Neural cell (in vitro differentiated cells): ENCODE measurements at regions not wholly inside any gene's neighbourhood (a gene's known extent, or its start where the extent isn't known, plus 50 kb on each side); places are given as distances from the start of the nearest gene placed in this dataset.

Experiments
- H2AFZ ChIP-seq: fragments of 200-600, 300-800 bp; sonication (generic), shearing (Covaris generic); 2 replicates; pipeline ENCODE4 v1.6.0; 2014; ENCODE audit warnings: low read depth, mild to moderate bottlenecking, antibody characterized with exemption, low read length, moderate library complexity
- H3F3A ChIP-seq: fragments of 200-600 bp; shearing (Covaris generic); 2 replicates; pipeline ENCODE4 v1.6.1; 2016; ENCODE audit warnings: mild to moderate bottlenecking, moderate library complexity, mixed read lengths, antibody characterized with exemption, low read length; ENCODE audit not compliant: insufficient read depth, poor library complexity, severe bottlenecking
- H3K27ac ChIP-seq: fragments of 200-600, 300-800 bp; sonication (generic), shearing (Covaris generic); 2 replicates; pipeline ENCODE4 v1.5.1; 2014; ENCODE audit warnings: mild to moderate bottlenecking, low read length, moderate library complexity
- H3K27me3 ChIP-seq: fragments of 300-800, 200-600 bp; sonication (generic), shearing (Covaris generic); 2 replicates; pipeline ENCODE4 v1.6.0; 2014; ENCODE audit warnings: mild to moderate bottlenecking, low read depth, low read length, moderate library complexity; ENCODE audit not compliant: insufficient read depth
- H3K36me3 ChIP-seq: fragments of 300-800, 200-600 bp; sonication (generic), shearing (Covaris generic); 2 replicates; pipeline ENCODE4 v1.5.1; 2014; ENCODE audit warnings: mild to moderate bottlenecking, antibody characterized with exemption, low read length, moderate library complexity; ENCODE audit not compliant: insufficient read depth
- H3K4me2 ChIP-seq: fragments of 300-800, 200-600 bp; sonication (generic), shearing (Covaris generic); 2 replicates; pipeline ENCODE4 v1.6.0; 2014; ENCODE audit warnings: mild to moderate bottlenecking, low read length
- H3K4me3 ChIP-seq: fragments of 300-800, 200-600 bp; sonication (generic), shearing (Covaris generic); 2 replicates; pipeline ENCODE4 v1.5.1; 2014; ENCODE audit warnings: mild to moderate bottlenecking, low read length, moderate library complexity
- H3K79me2 ChIP-seq: fragments of 200-600 bp; shearing (Covaris generic); replicated peaks from 2 replicates; pipeline ENCODE4 v1.6.0; 2014; ENCODE audit warnings: mild to moderate bottlenecking, low read length, moderate library complexity; ENCODE audit not compliant: insufficient read depth
- H3K9ac ChIP-seq: fragments of 300-800, 200-600 bp; sonication (generic), shearing (Covaris generic); 2 replicates; pipeline ENCODE4 v1.6.1; 2016; ENCODE audit warnings: mild to moderate bottlenecking, low read length, mixed read lengths
- H3K9me2 ChIP-seq: fragments of 200-600 bp; shearing (Covaris generic); 2 replicates; pipeline ENCODE4 v1.6.1; 2016; ENCODE audit warnings: mild to moderate bottlenecking, low read length, mixed read lengths; ENCODE audit not compliant: insufficient read depth
- H3K9me3 ChIP-seq: fragments of 200-600, 300-800 bp; sonication (generic), shearing (Covaris generic); 2 replicates; pipeline ENCODE4 v1.6.1; 2016; ENCODE audit warnings: mild to moderate bottlenecking, mixed run types, low read length, moderate library complexity, mixed read lengths
- H4K20me1 ChIP-seq: fragments of 200-600 bp; shearing (Covaris generic); 2 replicates; pipeline ENCODE4 v1.6.1; 2016; ENCODE audit warnings: mild to moderate bottlenecking, mixed run types; ENCODE audit not compliant: insufficient read depth
- EP300 ChIP-seq: fragments of 450-650 bp; conservative IDR thresholded peaks from 2 replicates; pipeline ENCODE4 v1.6.1; 2014; ENCODE audit warnings: antibody characterized with exemption, mild to moderate bottlenecking, moderate library complexity; ENCODE audit not compliant: poor library complexity, severe bottlenecking
- EZH2 ChIP-seq: fragments of 200-600, 300-800 bp; shearing (Covaris generic), sonication (generic); IDR thresholded peaks from 2 replicates; pipeline ENCODE4 v1.6.1; 2014; ENCODE audit warnings: antibody characterized with exemption, low read length, borderline replicate concordance, mild to moderate bottlenecking; ENCODE audit not compliant: insufficient read depth, poor library complexity, severe bottlenecking
- MXI1 ChIP-seq: fragments of 450-650 bp; conservative IDR thresholded peaks from 2 replicates; pipeline ENCODE4 v1.6.1; 2014; ENCODE audit warnings: antibody characterized with exemption, mild to moderate bottlenecking; ENCODE audit not compliant: poor library complexity, severe bottlenecking
- POLR2AphosphoS5 ChIP-seq: IDR thresholded peaks from 2 replicates; pipeline ENCODE4 v1.6.1; 2012
- RAD21 ChIP-seq: fragments of 450-650 bp; conservative IDR thresholded peaks from 2 replicates; pipeline ENCODE4 v1.6.1; 2014; ENCODE audit warnings: antibody characterized with exemption, mild to moderate bottlenecking, moderate library complexity
- SMC3 ChIP-seq: fragments of 450-650 bp; conservative IDR thresholded peaks from 2 replicates; pipeline ENCODE4 v1.6.1; 2014; ENCODE audit warnings: antibody characterized with exemption, mild to moderate bottlenecking, moderate library complexity; ENCODE audit not compliant: poor library complexity
- TAF1 ChIP-seq: IDR thresholded peaks from 2 replicates; pipeline ENCODE4 v1.6.1; 2012; ENCODE audit warnings: low read depth
- TF ChIP-seq, protein P1 (sequence below): fragments of 450-650 bp; IDR thresholded peaks from 2 replicates; pipeline ENCODE4 v1.5.1; 2014; ENCODE audit warnings: antibody characterized with exemption, mild to moderate bottlenecking, moderate library complexity; ENCODE audit not compliant: poor library complexity, severe bottlenecking
- TF ChIP-seq, protein P2 (sequence below): IDR thresholded peaks from 2 replicates; pipeline ENCODE4 v1.6.1; 2012; ENCODE audit warnings: borderline replicate concordance

DNA sequence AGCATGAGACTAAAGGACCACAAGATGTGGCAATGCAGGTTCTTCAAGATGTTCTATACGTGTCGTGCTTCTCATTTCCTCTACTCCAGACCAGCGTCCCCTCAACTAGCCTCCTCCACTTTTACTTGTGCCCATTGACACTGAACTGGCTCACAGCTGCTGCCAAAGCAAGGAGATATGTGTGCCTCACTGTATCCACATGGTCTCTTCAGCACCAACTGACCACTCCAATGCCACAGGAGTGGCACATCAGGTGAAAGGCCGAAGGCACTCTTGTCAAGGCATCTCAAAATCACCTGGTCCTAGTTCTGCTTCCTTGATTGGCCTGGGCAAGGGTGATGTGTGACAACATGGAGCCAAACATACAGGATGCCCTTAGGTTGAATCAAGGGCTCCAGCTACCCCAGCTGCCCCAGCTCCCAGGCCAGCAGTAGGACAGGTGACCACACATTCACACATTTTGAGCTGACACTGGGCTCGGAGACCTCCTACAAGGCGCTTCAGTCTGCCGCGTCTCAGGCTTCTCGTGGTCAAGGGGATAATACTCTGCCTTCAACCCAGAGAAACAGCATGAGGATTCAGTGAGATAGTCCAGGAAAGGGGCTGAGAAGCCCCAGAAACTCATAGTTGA is 205.2 kb upstream of the CDH4 start:
- Histone ChIP-seq H4K20me1 (no peaks in the 10 kb centered on the region), H3K36me3 (no peaks in the 10 kb centered on the region), H3F3A (no peaks in the 10 kb centered on the region), H3K9me3 (no peaks in the 10 kb centered on the region), H3K79me2 (no peaks in the 10 kb centered on the region), H3K27me3 (no peaks in the 10 kb centered on the region), H2AFZ (no peak overlapping the region), H3K9ac (no peak overlapping the region), H3K4me2 (no peak overlapping the region), H3K27ac (no peak overlapping the region), H3K9me2 (no peaks in the 10 kb centered on the region), H3K4me3 (no peak overlapping the region)
- TF ChIP-seq, protein P1, sequence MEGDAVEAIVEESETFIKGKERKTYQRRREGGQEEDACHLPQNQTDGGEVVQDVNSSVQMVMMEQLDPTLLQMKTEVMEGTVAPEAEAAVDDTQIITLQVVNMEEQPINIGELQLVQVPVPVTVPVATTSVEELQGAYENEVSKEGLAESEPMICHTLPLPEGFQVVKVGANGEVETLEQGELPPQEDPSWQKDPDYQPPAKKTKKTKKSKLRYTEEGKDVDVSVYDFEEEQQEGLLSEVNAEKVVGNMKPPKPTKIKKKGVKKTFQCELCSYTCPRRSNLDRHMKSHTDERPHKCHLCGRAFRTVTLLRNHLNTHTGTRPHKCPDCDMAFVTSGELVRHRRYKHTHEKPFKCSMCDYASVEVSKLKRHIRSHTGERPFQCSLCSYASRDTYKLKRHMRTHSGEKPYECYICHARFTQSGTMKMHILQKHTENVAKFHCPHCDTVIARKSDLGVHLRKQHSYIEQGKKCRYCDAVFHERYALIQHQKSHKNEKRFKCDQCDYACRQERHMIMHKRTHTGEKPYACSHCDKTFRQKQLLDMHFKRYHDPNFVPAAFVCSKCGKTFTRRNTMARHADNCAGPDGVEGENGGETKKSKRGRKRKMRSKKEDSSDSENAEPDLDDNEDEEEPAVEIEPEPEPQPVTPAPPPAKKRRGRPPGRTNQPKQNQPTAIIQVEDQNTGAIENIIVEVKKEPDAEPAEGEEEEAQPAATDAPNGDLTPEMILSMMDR = no peak
- TF ChIP-seq EP300 (no peak), SMC3 (no peak), TAF1 (no peak), POLR2AphosphoS5 (no peak), EZH2 (no peak)

DNA sequence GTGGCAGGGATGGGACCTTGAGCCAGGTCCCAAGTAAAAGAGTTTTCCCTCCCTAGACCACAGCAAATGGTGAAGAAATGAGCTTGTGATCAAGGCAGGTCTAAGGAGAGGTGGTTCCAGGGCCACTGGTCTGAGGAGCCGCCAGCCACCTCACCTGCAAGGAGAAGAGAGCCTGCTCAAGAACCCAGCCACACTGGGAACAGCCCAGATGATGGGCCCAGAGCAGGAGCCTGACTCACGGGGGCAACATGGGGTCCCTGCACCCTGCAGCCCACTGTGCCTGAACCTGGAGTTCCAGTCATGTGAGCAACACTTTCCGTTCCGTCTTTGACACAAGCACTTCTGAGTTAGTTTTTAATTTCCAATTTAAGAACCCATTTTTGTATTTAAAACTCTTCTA is 204.5 kb upstream of the CDH4 start:
- Histone ChIP-seq H3K9me3 (no peaks in the 10 kb centered on the region), H3K79me2 (no peaks in the 10 kb centered on the region), H2AFZ (no peak overlapping the region), H3K4me3 (no peak overlapping the region), H3K9me2 (no peaks in the 10 kb centered on the region), H3K4me2 (no peak overlapping the region), H4K20me1 (no peaks in the 10 kb centered on the region), H3K27ac (no peak overlapping the region), H3F3A (no peaks in the 10 kb centered on the region), H3K27me3 (no peaks in the 10 kb centered on the region), H3K9ac (no peak overlapping the region), H3K36me3 (no peaks in the 10 kb centered on the region)
- TF ChIP-seq RAD21 = no peak
- TF ChIP-seq, protein P1 = no peak
- no peak for TF ChIP-seq SMC3
- TF ChIP-seq TAF1 = no peak
- no peak for TF ChIP-seq EP300
- TF ChIP-seq POLR2AphosphoS5 = no peak
- TF ChIP-seq, protein P2, sequence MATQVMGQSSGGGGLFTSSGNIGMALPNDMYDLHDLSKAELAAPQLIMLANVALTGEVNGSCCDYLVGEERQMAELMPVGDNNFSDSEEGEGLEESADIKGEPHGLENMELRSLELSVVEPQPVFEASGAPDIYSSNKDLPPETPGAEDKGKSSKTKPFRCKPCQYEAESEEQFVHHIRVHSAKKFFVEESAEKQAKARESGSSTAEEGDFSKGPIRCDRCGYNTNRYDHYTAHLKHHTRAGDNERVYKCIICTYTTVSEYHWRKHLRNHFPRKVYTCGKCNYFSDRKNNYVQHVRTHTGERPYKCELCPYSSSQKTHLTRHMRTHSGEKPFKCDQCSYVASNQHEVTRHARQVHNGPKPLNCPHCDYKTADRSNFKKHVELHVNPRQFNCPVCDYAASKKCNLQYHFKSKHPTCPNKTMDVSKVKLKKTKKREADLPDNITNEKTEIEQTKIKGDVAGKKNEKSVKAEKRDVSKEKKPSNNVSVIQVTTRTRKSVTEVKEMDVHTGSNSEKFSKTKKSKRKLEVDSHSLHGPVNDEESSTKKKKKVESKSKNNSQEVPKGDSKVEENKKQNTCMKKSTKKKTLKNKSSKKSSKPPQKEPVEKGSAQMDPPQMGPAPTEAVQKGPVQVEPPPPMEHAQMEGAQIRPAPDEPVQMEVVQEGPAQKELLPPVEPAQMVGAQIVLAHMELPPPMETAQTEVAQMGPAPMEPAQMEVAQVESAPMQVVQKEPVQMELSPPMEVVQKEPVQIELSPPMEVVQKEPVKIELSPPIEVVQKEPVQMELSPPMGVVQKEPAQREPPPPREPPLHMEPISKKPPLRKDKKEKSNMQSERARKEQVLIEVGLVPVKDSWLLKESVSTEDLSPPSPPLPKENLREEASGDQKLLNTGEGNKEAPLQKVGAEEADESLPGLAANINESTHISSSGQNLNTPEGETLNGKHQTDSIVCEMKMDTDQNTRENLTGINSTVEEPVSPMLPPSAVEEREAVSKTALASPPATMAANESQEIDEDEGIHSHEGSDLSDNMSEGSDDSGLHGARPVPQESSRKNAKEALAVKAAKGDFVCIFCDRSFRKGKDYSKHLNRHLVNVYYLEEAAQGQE = no peak
- TF ChIP-seq MXI1 = no peak
- no peak for TF ChIP-seq EZH2
